ENCODE measurements at regions not wholly inside any gene's neighbourhood (a gene's known extent, or its start where the extent isn't known, plus 50 kb on each side); places are given as distances from the start of the nearest gene placed in this dataset.

DNA sequence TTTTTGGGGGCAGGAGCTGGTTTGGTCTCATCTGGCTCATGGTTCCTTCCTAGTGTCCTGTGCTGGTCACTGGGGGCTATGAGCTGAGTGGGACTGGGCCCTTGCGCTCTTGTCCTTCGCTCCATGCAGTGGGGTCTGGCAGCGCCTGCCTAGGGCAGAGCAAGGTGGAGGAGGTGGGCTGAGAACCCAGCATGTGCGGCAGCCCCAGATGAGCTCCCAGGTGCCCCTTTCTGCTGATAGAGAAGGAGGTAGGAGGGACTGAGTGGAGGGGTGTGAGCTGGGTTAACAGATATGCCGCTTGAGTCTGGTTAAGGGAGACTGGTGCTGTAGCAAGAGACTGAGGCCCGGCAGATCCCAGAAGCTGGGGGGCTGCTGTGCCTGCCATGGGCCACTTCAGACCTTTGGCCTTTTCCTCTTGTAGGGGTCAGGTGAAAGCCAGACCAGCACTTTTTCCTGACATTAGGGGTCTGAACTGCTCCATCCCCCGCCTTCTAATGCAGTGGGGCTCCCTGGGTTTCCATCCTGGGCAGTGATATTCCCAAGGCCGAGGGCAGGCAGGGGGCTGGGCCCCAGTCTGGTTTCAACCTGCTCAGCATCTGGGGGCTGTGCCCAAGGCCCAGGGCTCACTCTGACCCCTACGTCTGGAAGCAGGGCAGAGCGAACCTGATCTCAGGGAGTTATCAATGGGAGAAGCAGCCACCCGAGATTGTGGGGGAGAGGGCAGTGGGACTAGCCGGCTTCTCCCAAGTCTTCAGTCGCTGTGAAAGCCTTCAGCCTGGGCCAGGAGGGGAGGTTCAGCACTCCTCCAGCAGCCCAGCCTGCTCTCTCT, 62.9 kb upstream of the PRR23C start (continued):
- no peak for TF ChIP-seq BHLHE40 (IDR thresholded peaks at IDR 0.05; ENCODE audit: borderline replicate concordance in 1 of 2, low read depth in 2 of 2, low read length in 1 of 2)

GRCh38 chr3:139108253-139108969, 63.7 kb upstream of the PRR23C start:
- Histone ChIP-seq H3K27me3 (replicated peaks in 1 of 2; ENCODE audit: control insufficient read depth in 2 of 2, insufficient read depth in 2 of 2, low read length in 1 of 2) (no peaks in the 10 kb centered on the region), H3K79me2 (ENCODE audit: control insufficient read depth, insufficient read depth, low read length) (no peaks in the 10 kb centered on the region), H3K4me1 (ENCODE audit: control insufficient read depth, insufficient read depth, low read length) (peaks cover 5% of the 10 kb centered on the region; the same call in 1 of the 2 replicates), H3K4me3 (no peak overlapping the region), H3K27ac (ENCODE audit: control insufficient read depth, insufficient read depth) (no peak overlapping the region), H3K4me2 (ENCODE audit: control insufficient read depth, insufficient read depth) (no peak overlapping the region), H4K20me1 (ENCODE audit: control insufficient read depth, insufficient read depth) (no peaks in the 10 kb centered on the region), H2AFZ (ENCODE audit: control insufficient read depth, low read depth, low read length) (no peak overlapping the region), H3K9me3 (replicated peaks; ENCODE audit: control insufficient read depth, insufficient read depth, low read length) (no peaks in the 10 kb centered on the region), H3K36me3 (ENCODE audit: control insufficient read depth in 2 of 2, insufficient read depth in 2 of 2, low read length in 1 of 2) (no peaks in the 10 kb centered on the region), H3K9ac (ENCODE audit: control insufficient read depth, insufficient read depth, low read length) (no peak overlapping the region)
- SMC1A ChIA-PET (ENCODE audit: uncharacterized antibody, unreplicated experiment): no interaction called here
- no TSS peak for BruUV-seq (replicated peaks)
- FAIRE-seq: no peak
- RAD21 ChIA-PET (ENCODE audit: unreplicated experiment): no interaction called here
- no peak for ATAC-seq
- intact Hi-C loops (cut with micrococcal nuclease; ENCODE audit: unreplicated experiment) (no loop called here), in situ Hi-C loops (cut with MboI) (loop anchor here (10.0 kb wide), 1 partner anchor 206 kb away; no protein-coding TSS in a partner anchor)
- POLR2A ChIA-PET: no interaction called here
- DNase-seq (ENCODE audit: low read depth, low spot score): no peak
- WGBS (ENCODE audit: insufficient coverage, insufficient replicate concordance, low lambda C conversion rate, missing lambda C conversion rate): 44% methylated on average over 4 of the region's 4 CpGs
- CTCF ChIA-PET: no interaction called here
- TF ChIP-seq ZNF217 (IDR thresholded peaks at IDR 0.05) (no peak), MEF2A (IDR thresholded peaks at IDR 0.05; ENCODE audit: insufficient read depth, low read depth, low read length) (no peak), MTA2 (IDR thresholded peaks at IDR 0.05; ENCODE audit: low read depth) (no peak), WRNIP1 (IDR thresholded peaks at IDR 0.05; ENCODE audit: borderline replicate concordance, low read depth, low read length) (no peak), ZNF687 (IDR thresholded peaks at IDR 0.05) (no peak), USF1 (IDR thresholded peaks at IDR 0.05; ENCODE audit: borderline replicate concordance, extremely low read length, insufficient read depth, low read depth, low read length) (no peak), SREBF1 (IDR thresholded peaks at IDR 0.05; ENCODE audit: low read length) (no peak), STAT3 (IDR thresholded peaks at IDR 0.05; ENCODE audit: low read depth, low read length) (no peak), SMC3 (IDR thresholded peaks at IDR 0.05; ENCODE audit: borderline replicate concordance, low read length) (no peak), NFIC (IDR thresholded peaks at IDR 0.05; ENCODE audit: low read depth, low read length) (no peak), CREB1 (IDR thresholded peaks at IDR 0.05; ENCODE audit: low read depth) (no peak), NFYB (IDR thresholded peaks at IDR 0.05; ENCODE audit: insufficient read depth, low read depth, low read length) (no peak), CBX3 (IDR thresholded peaks at IDR 0.05; ENCODE audit: borderline replicate concordance, low read depth) (no peak)

Measured in GM12878 (cell line).